ENCODE measurements at regions not wholly inside any gene's neighbourhood (a gene's known extent, or its start where the extent isn't known, plus 50 kb on each side); places are given as distances from the start of the nearest gene placed in this dataset.

DNA sequence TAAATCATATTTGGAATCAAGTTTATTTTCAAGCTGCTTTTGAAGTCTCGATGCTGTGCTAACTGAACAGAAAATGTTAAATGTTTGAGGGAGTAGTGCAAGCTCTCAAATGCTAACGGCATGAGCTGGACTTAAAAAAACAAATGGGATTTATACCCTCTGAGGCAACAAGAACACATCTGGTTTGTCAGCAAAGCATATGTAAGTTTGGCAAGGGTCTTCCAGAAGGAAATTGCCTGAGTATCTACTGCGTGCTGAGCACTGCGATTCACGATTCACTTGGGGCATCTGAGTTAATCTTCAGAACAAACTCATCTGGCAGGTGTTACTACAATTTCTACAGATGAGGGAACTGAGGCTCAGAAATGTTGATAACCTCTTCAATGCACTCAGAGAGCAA is 98.4 kb upstream of the C9orf72 start (continued):
- TF ChIP-seq, protein P1, sequence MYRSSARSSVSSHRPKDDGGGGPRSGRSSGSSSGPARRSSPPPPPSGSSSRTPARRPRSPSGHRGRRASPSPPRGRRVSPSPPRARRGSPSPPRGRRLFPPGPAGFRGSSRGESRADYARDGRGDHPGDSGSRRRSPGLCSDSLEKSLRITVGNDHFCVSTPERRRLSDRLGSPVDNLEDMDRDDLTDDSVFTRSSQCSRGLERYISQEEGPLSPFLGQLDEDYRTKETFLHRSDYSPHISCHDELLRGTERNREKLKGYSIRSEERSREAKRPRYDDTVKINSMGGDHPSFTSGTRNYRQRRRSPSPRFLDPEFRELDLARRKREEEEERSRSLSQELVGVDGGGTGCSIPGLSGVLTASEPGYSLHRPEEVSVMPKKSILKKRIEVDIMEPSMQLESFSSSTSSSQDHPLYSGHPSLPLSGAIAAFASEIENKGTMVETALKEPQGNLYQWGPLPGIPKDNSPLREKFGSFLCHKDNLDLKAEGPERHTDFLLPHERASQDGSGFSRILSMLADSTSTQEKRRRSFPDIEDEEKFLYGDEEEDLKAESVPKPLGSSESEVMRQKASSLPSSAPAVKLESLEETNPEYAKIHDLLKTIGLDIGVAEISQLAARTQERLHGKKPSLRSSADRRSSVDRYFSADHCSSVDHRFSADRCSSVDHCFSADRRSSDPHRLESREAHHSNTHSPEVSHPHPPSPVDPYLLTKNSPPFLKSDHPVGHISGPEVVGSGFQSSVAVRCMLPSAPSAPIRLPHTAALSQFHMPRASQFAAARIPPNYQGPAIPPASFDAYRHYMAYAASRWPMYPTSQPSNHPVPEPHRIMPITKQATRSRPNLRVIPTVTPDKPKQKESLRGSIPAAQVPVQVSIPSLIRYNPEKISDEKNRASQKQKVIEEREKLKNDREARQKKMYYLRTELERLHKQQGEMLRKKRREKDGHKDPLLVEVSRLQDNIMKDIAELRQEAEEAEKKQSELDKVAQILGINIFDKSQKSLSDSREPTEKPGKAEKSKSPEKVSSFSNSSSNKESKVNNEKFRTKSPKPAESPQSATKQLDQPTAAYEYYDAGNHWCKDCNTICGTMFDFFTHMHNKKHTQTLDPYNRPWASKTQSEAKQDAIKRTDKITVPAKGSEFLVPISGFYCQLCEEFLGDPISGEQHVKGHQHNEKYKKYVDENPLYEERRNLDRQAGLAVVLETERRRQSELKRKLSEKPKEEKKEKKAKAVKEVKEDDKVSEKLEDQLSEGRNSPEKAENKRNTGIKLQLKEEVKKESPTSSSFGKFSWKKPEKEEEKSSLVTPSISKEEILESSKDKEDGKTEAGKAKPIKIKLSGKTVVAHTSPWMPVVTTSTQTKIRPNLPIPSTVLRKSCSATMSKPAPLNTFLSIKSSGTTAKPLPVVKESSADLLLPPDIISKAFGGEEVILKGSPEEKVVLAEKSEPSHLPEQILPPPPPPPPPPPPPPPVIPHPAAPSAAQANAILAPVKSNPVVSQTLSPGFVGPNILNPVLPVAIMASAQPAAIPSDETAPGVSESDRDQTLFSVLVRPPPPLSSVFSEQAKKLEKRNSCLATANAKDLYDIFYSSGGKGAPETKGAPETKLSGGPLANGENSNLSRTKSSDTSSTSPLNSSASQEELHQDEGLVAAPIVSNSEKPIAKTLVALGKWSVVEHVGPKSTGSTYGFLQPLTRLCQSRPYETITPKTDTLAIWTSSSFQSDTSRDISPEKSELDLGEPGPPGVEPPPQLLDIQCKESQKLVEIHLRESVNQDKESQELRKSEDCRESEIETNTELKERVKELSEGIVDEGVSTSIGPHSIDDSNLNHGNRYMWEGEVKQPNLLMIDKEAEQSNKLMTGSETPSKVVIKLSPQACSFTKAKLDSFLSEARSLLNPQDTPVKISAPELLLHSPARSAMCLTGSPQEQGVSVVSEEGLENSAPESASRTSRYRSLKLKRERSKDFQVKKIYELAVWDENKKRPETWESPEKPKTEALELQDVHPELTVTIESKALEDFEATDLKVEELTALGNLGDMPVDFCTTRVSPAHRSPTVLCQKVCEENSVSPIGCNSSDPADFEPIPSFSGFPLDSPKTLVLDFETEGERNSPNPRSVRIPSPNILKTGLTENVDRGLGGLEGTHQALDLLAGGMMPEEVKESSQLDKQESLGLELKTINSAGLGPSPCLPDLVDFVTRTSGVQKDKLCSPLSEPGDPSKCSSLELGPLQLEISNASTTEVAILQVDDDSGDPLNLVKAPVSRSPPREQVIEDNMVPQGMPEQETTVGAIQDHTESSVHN (IDR thresholded peaks at IDR 0.05; ENCODE audit: borderline replicate concordance in 1 of 2, low read depth in 1 of 2) = no peak
- TF ChIP-seq, protein P2, sequence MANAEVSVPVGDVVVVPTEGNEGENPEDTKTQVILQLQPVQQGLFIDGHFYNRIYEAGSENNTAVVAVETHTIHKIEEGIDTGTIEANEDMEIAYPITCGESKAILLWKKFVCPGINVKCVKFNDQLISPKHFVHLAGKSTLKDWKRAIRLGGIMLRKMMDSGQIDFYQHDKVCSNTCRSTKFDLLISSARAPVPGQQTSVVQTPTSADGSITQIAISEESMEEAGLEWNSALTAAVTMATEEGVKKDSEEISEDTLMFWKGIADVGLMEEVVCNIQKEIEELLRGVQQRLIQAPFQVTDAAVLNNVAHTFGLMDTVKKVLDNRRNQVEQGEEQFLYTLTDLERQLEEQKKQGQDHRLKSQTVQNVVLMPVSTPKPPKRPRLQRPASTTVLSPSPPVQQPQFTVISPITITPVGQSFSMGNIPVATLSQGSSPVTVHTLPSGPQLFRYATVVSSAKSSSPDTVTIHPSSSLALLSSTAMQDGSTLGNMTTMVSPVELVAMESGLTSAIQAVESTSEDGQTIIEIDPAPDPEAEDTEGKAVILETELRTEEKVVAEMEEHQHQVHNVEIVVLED (CRISPR knock-in tag; IDR thresholded peaks at IDR 0.05) = no peak
- TF ChIP-seq MED1 (CRISPR knock-in tag; IDR thresholded peaks at IDR 0.05; ENCODE audit: borderline replicate concordance) = no peak

Measured in K562 (cell line).